ENCODE measurements at regions not wholly inside any gene's neighbourhood (a gene's known extent, or its start where the extent isn't known, plus 50 kb on each side); places are given as distances from the start of the nearest gene placed in this dataset.

DNA sequence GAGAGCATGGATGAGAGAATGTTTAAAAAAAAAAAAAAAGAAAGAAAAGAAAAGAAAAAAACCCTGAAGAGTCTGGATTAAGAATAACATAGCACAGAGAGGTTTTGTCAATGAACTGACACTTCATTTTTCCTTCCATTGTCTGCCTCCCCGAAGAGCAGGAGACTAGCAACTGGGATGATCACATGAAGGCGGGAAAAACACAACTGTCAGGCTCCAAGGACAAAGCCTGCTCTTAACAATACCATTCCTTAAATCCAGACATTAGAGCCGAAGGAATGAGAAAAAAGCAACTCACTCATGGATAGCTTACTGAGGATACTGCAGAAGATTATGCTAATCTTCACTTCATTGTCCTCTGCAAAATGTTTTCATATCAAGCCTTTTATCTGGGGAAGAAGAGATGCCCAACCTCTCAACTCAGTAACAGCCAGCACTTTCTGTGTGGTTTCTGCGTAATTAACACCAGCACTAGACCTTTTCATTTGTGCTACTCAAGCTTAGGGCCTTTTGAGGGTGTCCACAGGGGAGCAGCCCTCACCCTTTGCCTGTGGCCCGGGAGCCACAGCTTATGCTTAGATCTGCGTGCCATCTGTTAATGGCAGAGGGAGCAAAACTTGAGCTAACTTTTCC lies 182.3 kb downstream of the BARHL2 start:
- TF ChIP-seq, protein P1, sequence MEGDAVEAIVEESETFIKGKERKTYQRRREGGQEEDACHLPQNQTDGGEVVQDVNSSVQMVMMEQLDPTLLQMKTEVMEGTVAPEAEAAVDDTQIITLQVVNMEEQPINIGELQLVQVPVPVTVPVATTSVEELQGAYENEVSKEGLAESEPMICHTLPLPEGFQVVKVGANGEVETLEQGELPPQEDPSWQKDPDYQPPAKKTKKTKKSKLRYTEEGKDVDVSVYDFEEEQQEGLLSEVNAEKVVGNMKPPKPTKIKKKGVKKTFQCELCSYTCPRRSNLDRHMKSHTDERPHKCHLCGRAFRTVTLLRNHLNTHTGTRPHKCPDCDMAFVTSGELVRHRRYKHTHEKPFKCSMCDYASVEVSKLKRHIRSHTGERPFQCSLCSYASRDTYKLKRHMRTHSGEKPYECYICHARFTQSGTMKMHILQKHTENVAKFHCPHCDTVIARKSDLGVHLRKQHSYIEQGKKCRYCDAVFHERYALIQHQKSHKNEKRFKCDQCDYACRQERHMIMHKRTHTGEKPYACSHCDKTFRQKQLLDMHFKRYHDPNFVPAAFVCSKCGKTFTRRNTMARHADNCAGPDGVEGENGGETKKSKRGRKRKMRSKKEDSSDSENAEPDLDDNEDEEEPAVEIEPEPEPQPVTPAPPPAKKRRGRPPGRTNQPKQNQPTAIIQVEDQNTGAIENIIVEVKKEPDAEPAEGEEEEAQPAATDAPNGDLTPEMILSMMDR (IDR thresholded peaks at IDR 0.05 in 2 of 3, conservative IDR thresholded peaks at IDR 0.05 in 1 of 3; ENCODE audit: borderline replicate concordance in 1 of 3, insufficient read depth in 1 of 3, low read depth in 2 of 3, low read length in 2 of 3), result no peak
- TF ChIP-seq SIN3A (IDR thresholded peaks at IDR 0.05; ENCODE audit: low read depth) (no peak), EZH2 (IDR thresholded peaks at IDR 0.05) (no peak), POLR2AphosphoS5 (IDR thresholded peaks at IDR 0.05; ENCODE audit: low read depth, low read length) (no peak), EZH2phosphoT487 (IDR thresholded peaks at IDR 0.05; ENCODE audit: borderline replicate concordance) (no peak), ZNF274 (IDR thresholded peaks at IDR 0.05; ENCODE audit: low read depth, low read length) (no peak), POLR2A (IDR thresholded peaks at IDR 0.05; ENCODE audit: borderline replicate concordance, extremely low read depth, insufficient read depth, insufficient read length) (no peak), ELF1 (IDR thresholded peaks at IDR 0.05; ENCODE audit: borderline replicate concordance, low read depth) (no peak), JUND (IDR thresholded peaks at IDR 0.05) (no peak), CEBPB (IDR thresholded peaks at IDR 0.05; ENCODE audit: low read depth) (no peak), YY1 (IDR thresholded peaks at IDR 0.05; ENCODE audit: extremely low read depth, insufficient replicate concordance, low read depth, low read length) (no peak), EGR1 (IDR thresholded peaks at IDR 0.05; ENCODE audit: low read depth) (no peak), ZFX (IDR thresholded peaks at IDR 0.05) (no peak)
- TF ChIP-seq, protein P2, sequence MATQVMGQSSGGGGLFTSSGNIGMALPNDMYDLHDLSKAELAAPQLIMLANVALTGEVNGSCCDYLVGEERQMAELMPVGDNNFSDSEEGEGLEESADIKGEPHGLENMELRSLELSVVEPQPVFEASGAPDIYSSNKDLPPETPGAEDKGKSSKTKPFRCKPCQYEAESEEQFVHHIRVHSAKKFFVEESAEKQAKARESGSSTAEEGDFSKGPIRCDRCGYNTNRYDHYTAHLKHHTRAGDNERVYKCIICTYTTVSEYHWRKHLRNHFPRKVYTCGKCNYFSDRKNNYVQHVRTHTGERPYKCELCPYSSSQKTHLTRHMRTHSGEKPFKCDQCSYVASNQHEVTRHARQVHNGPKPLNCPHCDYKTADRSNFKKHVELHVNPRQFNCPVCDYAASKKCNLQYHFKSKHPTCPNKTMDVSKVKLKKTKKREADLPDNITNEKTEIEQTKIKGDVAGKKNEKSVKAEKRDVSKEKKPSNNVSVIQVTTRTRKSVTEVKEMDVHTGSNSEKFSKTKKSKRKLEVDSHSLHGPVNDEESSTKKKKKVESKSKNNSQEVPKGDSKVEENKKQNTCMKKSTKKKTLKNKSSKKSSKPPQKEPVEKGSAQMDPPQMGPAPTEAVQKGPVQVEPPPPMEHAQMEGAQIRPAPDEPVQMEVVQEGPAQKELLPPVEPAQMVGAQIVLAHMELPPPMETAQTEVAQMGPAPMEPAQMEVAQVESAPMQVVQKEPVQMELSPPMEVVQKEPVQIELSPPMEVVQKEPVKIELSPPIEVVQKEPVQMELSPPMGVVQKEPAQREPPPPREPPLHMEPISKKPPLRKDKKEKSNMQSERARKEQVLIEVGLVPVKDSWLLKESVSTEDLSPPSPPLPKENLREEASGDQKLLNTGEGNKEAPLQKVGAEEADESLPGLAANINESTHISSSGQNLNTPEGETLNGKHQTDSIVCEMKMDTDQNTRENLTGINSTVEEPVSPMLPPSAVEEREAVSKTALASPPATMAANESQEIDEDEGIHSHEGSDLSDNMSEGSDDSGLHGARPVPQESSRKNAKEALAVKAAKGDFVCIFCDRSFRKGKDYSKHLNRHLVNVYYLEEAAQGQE (IDR thresholded peaks at IDR 0.05; ENCODE audit: low read depth), result no peak
